GM21529 (cell line): ENCODE measurements at regions not wholly inside any gene's neighbourhood (a gene's known extent, or its start where the extent isn't known, plus 50 kb on each side); places are given as distances from the start of the nearest gene placed in this dataset.
"Not testable (repeated sequence)": the region's sequence is repeated elsewhere in the genome, so short reads cannot be mapped to it uniquely, and the experiment has no call there.

Experiments
- ATAC-seq: cut with Tn5 transposase; IDR thresholded peaks from one replicate; pipeline ENCODE4 v1.9.1; 2021; ENCODE audit not compliant: unreplicated experiment

- no peak for ATAC-seq
Observed at GRCh38 chr1:234922987-234923386, 205.7 kb downstream of the TOMM20 start.

GRCh38 chr1:234921266-234922062 lies 207.2 kb downstream of the TOMM20 start:
- no peak for ATAC-seq

- no peak for ATAC-seq
Observed at GRCh38 chr1:234920843-234921140, 207.8 kb downstream of the TOMM20 start.

- ATAC-seq: no peak
Observed at GRCh38 chr1:234920136-234920842, 208.3 kb downstream of the TOMM20 start.

GRCh38 chr1:234918961-234919761 lies 209.5 kb downstream of the TOMM20 start:
- no peak for ATAC-seq

- ATAC-seq: no peak
Observed at GRCh38 chr1:234918181-234918841, 210.3 kb downstream of the TOMM20 start.

GRCh38 chr1:234917495-234918180 lies 211.0 kb downstream of the TOMM20 start:
- ATAC-seq: no peak

- ATAC-seq: no peak
Observed at GRCh38 chr1:234916840-234917239, 211.8 kb downstream of the TOMM20 start.

- no peak for ATAC-seq
Observed at GRCh38 chr1:234915924-234916675, 212.5 kb downstream of the TOMM20 start.

- no peak for ATAC-seq
Observed at GRCh38 chr1:234914606-234915290, 213.9 kb downstream of the TOMM20 start.

- no peak for ATAC-seq
Observed at GRCh38 chr1:234913771-234914170, 214.9 kb downstream of the TOMM20 start.

GRCh38 chr1:234913278-234913649 lies 215.4 kb downstream of the TOMM20 start:
- no peak for ATAC-seq

- ATAC-seq: no peak
Observed at GRCh38 chr1:234912548-234913277, 215.9 kb downstream of the TOMM20 start.

GRCh38 chr1:234911787-234912186 lies 216.8 kb downstream of the TOMM20 start:
- ATAC-seq: no peak

- ATAC-seq: not testable (repeated sequence)
Observed at GRCh38 chr1:234911136-234911535, 217.5 kb downstream of the TOMM20 start.

- no peak for ATAC-seq
Observed at GRCh38 chr1:234909851-234910250, 218.8 kb downstream of the TOMM20 start.

GRCh38 chr1:234909307-234909810 lies 219.3 kb downstream of the TOMM20 start:
- ATAC-seq: no peak

- ATAC-seq: no peak
Observed at GRCh38 chr1:234908571-234908970, 220.1 kb downstream of the TOMM20 start.
